Kidney tubule cell (primary cell): ENCODE measurements at regions not wholly inside any gene's neighbourhood (a gene's known extent, or its start where the extent isn't known, plus 50 kb on each side); places are given as distances from the start of the nearest gene placed in this dataset.

Experiments used
- DNase-seq: peaks from one replicate; pipeline ENCODE4 v3.0.0-alpha.2; 2018; ENCODE audit warnings: low spot score

- DNase-seq, result no peak
Observed at GRCh38 chr3:28824316-28824715, 456.6 kb upstream of the RBMS3 start.

- no peak for DNase-seq
Observed at GRCh38 chr3:28826840-28827239, 454.0 kb upstream of the RBMS3 start.

- no peak for DNase-seq
Observed at GRCh38 chr3:28835249-28835648, 445.6 kb upstream of the RBMS3 start.

GRCh38 chr3:28835751-28836150 lies 445.1 kb upstream of the RBMS3 start:
- DNase-seq, result peak; percentile 77

- DNase-seq, result peak; percentile 22
Observed at GRCh38 chr3:28836199-28836598, 444.7 kb upstream of the RBMS3 start.

GRCh38 chr3:28840976-28841376 lies 439.9 kb upstream of the RBMS3 start:
- DNase-seq, result peak; percentile 81

GRCh38 chr3:28841441-28841840 lies 439.4 kb upstream of the RBMS3 start:
- DNase-seq, result no peak

GRCh38 chr3:28844298-28845005 lies 436.4 kb upstream of the RBMS3 start:
- no peak for DNase-seq

- DNase-seq, result no peak
Observed at GRCh38 chr3:28845006-28845324, 435.9 kb upstream of the RBMS3 start.

GRCh38 chr3:28846971-28847478 lies 433.8 kb upstream of the RBMS3 start:
- DNase-seq, result no peak

- DNase-seq, result no peak
Observed at GRCh38 chr3:28847736-28848135, 433.1 kb upstream of the RBMS3 start.

- DNase-seq, result no peak
Observed at GRCh38 chr3:28850186-28850585, 430.7 kb upstream of the RBMS3 start.

GRCh38 chr3:28853830-28854229 lies 427.0 kb upstream of the RBMS3 start:
- no peak for DNase-seq

GRCh38 chr3:28856796-28857195 lies 424.1 kb upstream of the RBMS3 start:
- DNase-seq, result no peak

GRCh38 chr3:28859897-28860296 lies 421.0 kb upstream of the RBMS3 start:
- DNase-seq, result no peak

GRCh38 chr3:28860307-28860706 lies 420.6 kb upstream of the RBMS3 start:
- DNase-seq, result no peak

- no peak for DNase-seq
Observed at GRCh38 chr3:28863186-28863585, 417.7 kb upstream of the RBMS3 start.

GRCh38 chr3:28867836-28868235 lies 413.0 kb upstream of the RBMS3 start:
- DNase-seq, result no peak

GRCh38 chr3:28868897-28869296 lies 412.0 kb upstream of the RBMS3 start:
- no peak for DNase-seq

- no peak for DNase-seq
Observed at GRCh38 chr3:28877912-28878311, 403.0 kb upstream of the RBMS3 start.

- DNase-seq, result no peak
Observed at GRCh38 chr3:28890373-28890772, 390.5 kb upstream of the RBMS3 start.

- DNase-seq, result no peak
Observed at GRCh38 chr3:28891485-28891884, 389.4 kb upstream of the RBMS3 start.

GRCh38 chr3:28900301-28900700 lies 380.6 kb upstream of the RBMS3 start:
- no peak for DNase-seq

- no peak for DNase-seq
Observed at GRCh38 chr3:28901018-28901417, 379.9 kb upstream of the RBMS3 start.
